PC-9 (cell line): ENCODE measurements at regions not wholly inside any gene's neighbourhood (a gene's known extent, or its start where the extent isn't known, plus 50 kb on each side); places are given as distances from the start of the nearest gene placed in this dataset.

Experiments
- BruUV-seq: library from RNA; stranded (reverse); fragments of 400-500 nt; replicated peaks from 2 replicates; lab custom pipeline; 2021; lab: Mats Ljungman, UMichigan
- CTCF ChIA-PET: fragments of 300-600 bp; sonication (Branson Sonifier 250); formaldehyde crosslinking; loops from one replicate; lab custom pipeline; 2022; ENCODE audit warnings: antibody characterized with exemption; lab: Charles Lee
- POLR2A ChIA-PET: fragments of 300-600 bp; sonication (Branson Sonifier 250); formaldehyde crosslinking; loops from one replicate; lab custom pipeline; 2022; ENCODE audit warnings: antibody characterized with exemption; ENCODE audit not compliant: unreplicated experiment; lab: Charles Lee
- DNase-seq, 2 experiments: peaks; one replicate each; pipeline versions ENCODE4 v3.0.0 to v3.0.0-alpha.2; 2015 to 2022; ENCODE audit warnings: mixed read lengths in 1 of 2
- H2AFZ ChIP-seq: fragments of 200-600 bp; sonication (generic); 2 replicates; pipeline ENCODE4 v1.8.1; 2017; ENCODE audit warnings: antibody characterized with exemption
- H3F3A ChIP-seq: fragments of 200-600 bp; sonication (generic); 2 replicates; pipeline ENCODE4 v1.8.1; 2017; ENCODE audit warnings: antibody characterized with exemption, mild to moderate bottlenecking, low read depth; ENCODE audit not compliant: insufficient read depth
- H3K27ac ChIP-seq: fragments of 200-600 bp; sonication (generic); 2 replicates; pipeline ENCODE4 v1.6.1; 2016; ENCODE audit warnings: mixed run types
- H3K27me3 ChIP-seq: fragments of 200-600 bp; sonication (generic); 2 replicates; pipeline ENCODE4 v1.6.1; 2016; ENCODE audit warnings: low read depth, mixed run types; ENCODE audit not compliant: insufficient read depth
- H3K36me3 ChIP-seq: fragments of 200-600 bp; sonication (generic); 2 replicates; pipeline ENCODE4 v1.6.1; 2016; ENCODE audit warnings: low read depth, mixed run types
- H3K4me1 ChIP-seq: fragments of 200-600 bp; sonication (generic); replicated peaks from 2 replicates; pipeline ENCODE4 v1.6.1; 2016; ENCODE audit warnings: mixed run types; ENCODE audit not compliant: insufficient read depth
- H3K4me2 ChIP-seq: fragments of 200-600 bp; sonication (generic); 2 replicates; pipeline ENCODE4 v1.6.1; 2017; ENCODE audit warnings: mixed run types
- H3K4me3 ChIP-seq: fragments of 200-600 bp; sonication (generic); 2 replicates; pipeline ENCODE4 v1.6.1; 2016; ENCODE audit warnings: mixed run types
- H3K79me2 ChIP-seq: fragments of 200-600 bp; sonication (generic); 2 replicates; pipeline ENCODE4 v1.6.1; 2017; ENCODE audit warnings: low read depth, mixed run types
- H3K9me2 ChIP-seq: fragments of 200-600 bp; sonication (generic); 2 replicates; pipeline ENCODE4 v1.8.1; 2017; ENCODE audit warnings: mild to moderate bottlenecking; ENCODE audit not compliant: insufficient read depth
- H3K9me3 ChIP-seq: fragments of 200-600 bp; sonication (generic); 2 replicates; pipeline ENCODE4 v1.8.1; 2016; ENCODE audit warnings: low read depth; ENCODE audit not compliant: insufficient read depth
- H4K20me1 ChIP-seq: fragments of 200-600 bp; sonication (generic); 2 replicates; pipeline ENCODE4 v1.8.1; 2017; ENCODE audit not compliant: insufficient read depth
- EZH2 ChIP-seq: fragments of 200-600 bp; sonication (generic); IDR thresholded peaks from 2 replicates; pipeline ENCODE4 v1.8.0; 2017; ENCODE audit warnings: antibody characterized with exemption, low read depth
- intact Hi-C: fragments of 100-400 bp; cut with micrococcal nuclease; formaldehyde crosslinking; loops from one replicate; pipeline ENCODE4 v1.10.0; 2022; ENCODE audit not compliant: unreplicated experiment
- TF ChIP-seq, protein P1 (sequence below): fragments of 200-600 bp; sonication (generic); conservative IDR thresholded peaks from 2 replicates; pipeline ENCODE4 v1.6.1; 2017; ENCODE audit warnings: mixed run types, antibody characterized with exemption, mild to moderate bottlenecking, moderate library complexity

DNA sequence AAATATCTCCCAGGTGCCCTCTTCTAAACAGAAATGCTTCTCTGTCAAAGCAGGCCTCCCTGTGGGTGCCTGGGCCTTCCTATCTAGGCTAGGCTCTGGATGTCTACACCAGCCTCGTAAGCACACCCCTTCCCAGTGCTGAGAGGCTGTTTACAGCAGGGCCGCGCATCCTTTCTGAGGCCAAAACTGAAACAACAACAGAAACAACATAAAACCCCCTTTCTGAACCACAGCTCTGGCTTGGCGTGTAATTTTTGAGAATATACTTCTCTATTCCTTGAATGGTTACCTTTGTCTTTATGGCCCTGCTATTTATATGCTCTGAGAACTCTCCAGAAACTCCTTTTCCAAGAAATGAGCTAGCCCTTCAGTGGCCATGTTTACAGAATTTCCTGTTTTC is 118.4 kb downstream of the BCL2L11 start:
- no peak overlapping the region for H2AFZ ChIP-seq
- H3K4me3 ChIP-seq: no peak overlapping the region
- intact Hi-C loops: no loop called here
- no peak overlapping the region for H3K27ac ChIP-seq
- H4K20me1 ChIP-seq: no peaks in the 10 kb centered on the region
- no peak for DNase-seq
- H3K4me2 ChIP-seq: no peak overlapping the region
- H3K9me3 ChIP-seq: no peaks in the 10 kb centered on the region
- no peaks in the 10 kb centered on the region for H3K4me1 ChIP-seq
- H3K36me3 ChIP-seq: no peaks in the 10 kb centered on the region
- CTCF ChIA-PET: no interaction called here
- H3K27me3 ChIP-seq: no peaks in the 10 kb centered on the region
- no peaks in the 10 kb centered on the region for H3K9me2 ChIP-seq
- H3K79me2 ChIP-seq: no peaks in the 10 kb centered on the region
- no peaks in the 10 kb centered on the region for H3F3A ChIP-seq
- POLR2A ChIA-PET: interaction anchor here (0.7 kb wide), 1 partner anchor 33 kb away, joined by 3 read pairs; no protein-coding TSS in a partner anchor
- BruUV-seq: no TSS peak
- TF ChIP-seq, protein P1, sequence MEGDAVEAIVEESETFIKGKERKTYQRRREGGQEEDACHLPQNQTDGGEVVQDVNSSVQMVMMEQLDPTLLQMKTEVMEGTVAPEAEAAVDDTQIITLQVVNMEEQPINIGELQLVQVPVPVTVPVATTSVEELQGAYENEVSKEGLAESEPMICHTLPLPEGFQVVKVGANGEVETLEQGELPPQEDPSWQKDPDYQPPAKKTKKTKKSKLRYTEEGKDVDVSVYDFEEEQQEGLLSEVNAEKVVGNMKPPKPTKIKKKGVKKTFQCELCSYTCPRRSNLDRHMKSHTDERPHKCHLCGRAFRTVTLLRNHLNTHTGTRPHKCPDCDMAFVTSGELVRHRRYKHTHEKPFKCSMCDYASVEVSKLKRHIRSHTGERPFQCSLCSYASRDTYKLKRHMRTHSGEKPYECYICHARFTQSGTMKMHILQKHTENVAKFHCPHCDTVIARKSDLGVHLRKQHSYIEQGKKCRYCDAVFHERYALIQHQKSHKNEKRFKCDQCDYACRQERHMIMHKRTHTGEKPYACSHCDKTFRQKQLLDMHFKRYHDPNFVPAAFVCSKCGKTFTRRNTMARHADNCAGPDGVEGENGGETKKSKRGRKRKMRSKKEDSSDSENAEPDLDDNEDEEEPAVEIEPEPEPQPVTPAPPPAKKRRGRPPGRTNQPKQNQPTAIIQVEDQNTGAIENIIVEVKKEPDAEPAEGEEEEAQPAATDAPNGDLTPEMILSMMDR: no peak
- no peak for TF ChIP-seq EZH2

DNA sequence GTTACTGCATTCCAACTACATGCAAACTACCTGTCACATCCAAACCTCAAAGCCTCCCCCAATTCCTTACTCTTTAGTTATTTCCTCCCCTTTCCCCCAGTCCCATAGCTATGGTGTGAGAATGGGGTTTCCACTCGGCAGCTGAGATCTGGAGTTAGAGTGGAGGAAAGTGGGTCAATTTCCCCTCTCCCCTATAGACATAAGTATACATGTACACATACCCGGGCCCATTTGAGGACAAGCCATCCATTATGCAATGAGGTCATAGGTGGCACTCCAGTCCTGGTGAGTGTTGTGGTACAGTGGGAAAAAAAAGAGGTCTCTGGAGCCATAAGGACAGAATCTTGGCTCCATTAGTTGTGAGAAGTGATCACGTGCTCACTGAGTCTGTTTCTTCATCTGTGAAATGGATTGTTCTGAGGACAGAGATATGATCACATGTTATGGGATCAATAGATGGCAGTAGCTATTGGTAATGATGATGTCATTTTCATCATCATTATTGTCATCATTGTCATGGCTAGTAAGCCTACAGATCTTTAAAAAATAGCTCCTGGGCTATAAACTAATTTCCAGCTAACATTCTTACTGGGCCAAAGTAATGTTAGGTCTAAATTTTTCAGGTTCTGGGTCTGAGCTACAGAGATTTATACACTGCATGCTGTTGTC is 119.0 kb downstream of the BCL2L11 start:
- Histone ChIP-seq H3K27me3 (no peaks in the 10 kb centered on the region), H3K4me3 (no peak overlapping the region), H3K36me3 (no peaks in the 10 kb centered on the region; the same call in 1 of the 2 replicates), H3K9me2 (no peaks in the 10 kb centered on the region), H3K27ac (no peak overlapping the region), H4K20me1 (no peaks in the 10 kb centered on the region), H3K79me2 (no peaks in the 10 kb centered on the region), H3F3A (no peaks in the 10 kb centered on the region), H3K9me3 (no peaks in the 10 kb centered on the region), H2AFZ (no peak overlapping the region), H3K4me1 (no peaks in the 10 kb centered on the region), H3K4me2 (no peak overlapping the region)
- BruUV-seq: no TSS peak
- TF ChIP-seq EZH2: no peak
- TF ChIP-seq, protein P1: no peak
- CTCF ChIA-PET: no interaction called here
- DNase-seq: no peak
- POLR2A ChIA-PET: interaction anchor here (0.5 kb wide), 1 partner anchor 415 kb away, joined by 3 read pairs; no protein-coding TSS in a partner anchor
- intact Hi-C loops: no loop called here

DNA sequence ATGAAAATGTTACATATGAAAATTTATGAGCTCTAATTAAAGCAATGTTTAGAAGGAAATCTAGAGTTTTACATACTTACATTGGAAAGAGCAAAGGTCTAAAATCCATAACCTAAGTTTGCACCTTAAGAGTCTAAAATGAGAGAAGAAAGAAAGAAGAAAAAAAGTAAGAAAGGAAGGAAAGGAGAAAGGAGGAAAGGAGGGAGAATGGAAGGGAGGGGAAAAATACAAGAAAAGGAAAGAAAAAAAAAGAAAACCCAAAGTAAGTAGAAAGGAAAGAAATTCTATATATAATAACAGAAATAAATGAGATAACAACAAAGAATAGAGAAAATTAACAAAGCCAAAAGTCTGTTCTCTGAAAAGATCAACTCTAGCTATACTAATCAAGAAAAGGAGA is 122.6 kb downstream of the BCL2L11 start:
- no peaks in the 10 kb centered on the region for H3K9me3 ChIP-seq
- no peak overlapping the region for H3K4me3 ChIP-seq
- TF ChIP-seq, protein P1: no peak
- TF ChIP-seq EZH2: no peak
- intact Hi-C loops: no loop called here
- no peaks in the 10 kb centered on the region for H3K79me2 ChIP-seq
- no peaks in the 10 kb centered on the region for H3K4me1 ChIP-seq
- no peaks in the 10 kb centered on the region for H3K27me3 ChIP-seq
- no TSS peak for BruUV-seq
- no peaks in the 10 kb centered on the region; the same call in 1 of the 2 replicates for H3F3A ChIP-seq
- ChIA-PET POLR2A (no interaction called here), CTCF (no interaction called here)
- no peaks in the 10 kb centered on the region for H4K20me1 ChIP-seq
- H3K9me2 ChIP-seq: no peaks in the 10 kb centered on the region
- no peaks in the 10 kb centered on the region; the same call in 1 of the 2 replicates for H3K36me3 ChIP-seq
- no peak overlapping the region for H3K27ac ChIP-seq
- H3K4me2 ChIP-seq: no peak overlapping the region
- no peak for DNase-seq
- H2AFZ ChIP-seq: no peak overlapping the region
